GM12875 (cell line): ENCODE measurements at regions not wholly inside any gene's neighbourhood (a gene's known extent, or its start where the extent isn't known, plus 50 kb on each side); places are given as distances from the start of the nearest gene placed in this dataset.

Experiments
- H3K4me3 ChIP-seq: one replicate; pipeline ENCODE4 v1.5.1; 2011; ENCODE audit warnings: low read depth, low read length, control low read depth
- TF ChIP-seq, protein P1 (sequence below): IDR thresholded peaks from 2 replicates; pipeline ENCODE4 v1.5.1; 2011; ENCODE audit warnings: low read depth, mild to moderate bottlenecking, control low read depth, inconsistent platforms, low read length, moderate library complexity, borderline replicate concordance; ENCODE audit not compliant: insufficient read depth

DNA sequence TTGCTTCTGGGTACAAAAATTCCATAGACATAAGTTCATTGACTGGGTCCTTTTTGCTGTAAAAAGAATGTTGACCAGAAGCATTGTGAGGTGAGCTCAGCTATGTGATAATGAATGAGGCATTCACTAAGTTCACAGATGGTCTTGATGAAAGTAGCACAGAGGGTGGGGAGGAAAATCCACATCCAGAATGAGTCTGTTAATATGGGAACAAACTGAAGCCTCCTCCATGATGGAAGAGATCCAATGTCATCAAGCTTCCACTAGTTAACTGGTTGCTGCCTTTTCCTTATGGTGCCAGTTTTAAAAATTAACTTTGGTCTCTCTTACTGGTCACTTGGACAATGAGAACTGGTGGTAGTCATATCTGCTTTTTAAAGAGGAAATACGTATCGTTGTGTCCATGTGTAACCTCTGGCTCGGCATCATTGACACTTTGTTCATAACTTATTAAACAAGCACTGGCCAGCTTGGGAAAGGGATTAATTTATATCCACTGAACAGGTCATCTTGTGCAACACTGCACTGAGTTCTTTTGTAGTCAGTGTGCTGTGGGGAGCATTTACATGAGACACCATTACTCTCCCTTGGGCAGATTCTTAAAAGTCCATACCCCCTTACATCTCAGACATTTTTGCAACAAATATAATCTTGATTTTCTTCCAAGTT lies 88.6 kb downstream of the ADAMTS1 start:
- TF ChIP-seq, protein P1, sequence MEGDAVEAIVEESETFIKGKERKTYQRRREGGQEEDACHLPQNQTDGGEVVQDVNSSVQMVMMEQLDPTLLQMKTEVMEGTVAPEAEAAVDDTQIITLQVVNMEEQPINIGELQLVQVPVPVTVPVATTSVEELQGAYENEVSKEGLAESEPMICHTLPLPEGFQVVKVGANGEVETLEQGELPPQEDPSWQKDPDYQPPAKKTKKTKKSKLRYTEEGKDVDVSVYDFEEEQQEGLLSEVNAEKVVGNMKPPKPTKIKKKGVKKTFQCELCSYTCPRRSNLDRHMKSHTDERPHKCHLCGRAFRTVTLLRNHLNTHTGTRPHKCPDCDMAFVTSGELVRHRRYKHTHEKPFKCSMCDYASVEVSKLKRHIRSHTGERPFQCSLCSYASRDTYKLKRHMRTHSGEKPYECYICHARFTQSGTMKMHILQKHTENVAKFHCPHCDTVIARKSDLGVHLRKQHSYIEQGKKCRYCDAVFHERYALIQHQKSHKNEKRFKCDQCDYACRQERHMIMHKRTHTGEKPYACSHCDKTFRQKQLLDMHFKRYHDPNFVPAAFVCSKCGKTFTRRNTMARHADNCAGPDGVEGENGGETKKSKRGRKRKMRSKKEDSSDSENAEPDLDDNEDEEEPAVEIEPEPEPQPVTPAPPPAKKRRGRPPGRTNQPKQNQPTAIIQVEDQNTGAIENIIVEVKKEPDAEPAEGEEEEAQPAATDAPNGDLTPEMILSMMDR, result no peak

DNA sequence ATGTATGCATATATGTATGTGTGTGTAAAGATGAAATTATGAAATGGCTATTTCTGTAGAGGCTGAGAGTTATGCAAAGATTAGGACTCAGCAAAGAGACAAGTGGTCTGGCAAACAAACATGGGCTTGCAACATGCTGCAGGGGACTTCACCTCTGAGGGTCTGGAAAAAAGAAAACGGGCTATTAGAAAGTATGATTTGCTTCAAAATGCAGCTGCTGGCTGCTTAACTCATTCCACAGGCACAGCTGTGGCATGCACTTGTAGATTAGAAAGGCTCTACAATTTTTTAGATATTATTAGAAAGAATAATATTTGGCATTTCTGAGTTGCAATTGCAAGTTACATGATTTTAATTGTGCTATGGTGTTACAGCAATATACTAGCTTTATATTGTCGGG lies 90.4 kb downstream of the ADAMTS1 start:
- TF ChIP-seq, protein P1, result no peak
- H3K4me3 ChIP-seq, result no peak overlapping the region

More for the DNA sequence above, 88.6 kb downstream of the ADAMTS1 start:
- no peak overlapping the region for H3K4me3 ChIP-seq

DNA sequence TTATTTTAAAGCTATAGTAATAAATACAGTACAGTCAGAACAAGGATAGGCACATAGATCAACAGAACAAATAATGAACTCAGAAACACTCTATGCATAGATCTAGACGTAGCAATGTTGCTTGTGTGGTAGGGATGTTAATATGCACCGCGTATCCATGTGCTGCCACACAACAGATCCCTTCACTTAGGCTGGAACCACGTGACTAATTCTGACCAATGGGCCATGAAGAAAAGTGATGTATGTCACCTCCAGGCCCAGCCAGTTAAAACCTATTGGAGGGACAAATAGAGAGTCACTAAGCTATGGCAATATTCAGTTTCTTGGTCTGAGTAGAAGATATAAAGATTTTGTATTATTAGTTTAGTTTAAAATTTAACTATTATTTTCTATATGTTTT lies 91.4 kb downstream of the ADAMTS1 start:
- TF ChIP-seq, protein P1, result no peak
- H3K4me3 ChIP-seq, result no peak overlapping the region

DNA sequence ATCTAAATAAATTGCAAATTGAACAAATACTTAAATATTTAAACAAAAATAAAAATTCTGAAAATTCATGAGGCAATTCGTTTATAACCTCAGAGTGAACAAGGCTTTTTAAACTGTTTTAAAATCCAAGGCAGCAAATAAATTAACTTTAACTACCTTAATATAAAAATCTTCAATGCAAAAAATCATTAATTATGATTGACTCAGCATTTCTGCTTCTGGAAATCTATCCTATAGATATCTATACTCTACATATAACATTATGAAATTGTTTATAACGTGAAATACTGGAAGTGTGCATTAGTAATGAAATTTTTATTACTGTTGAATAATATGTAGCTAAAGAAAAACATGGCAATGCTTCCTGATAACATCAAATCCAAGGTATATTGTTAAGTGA lies 92.4 kb downstream of the ADAMTS1 start:
- TF ChIP-seq, protein P1, result no peak
- H3K4me3 ChIP-seq, result no peak overlapping the region

DNA sequence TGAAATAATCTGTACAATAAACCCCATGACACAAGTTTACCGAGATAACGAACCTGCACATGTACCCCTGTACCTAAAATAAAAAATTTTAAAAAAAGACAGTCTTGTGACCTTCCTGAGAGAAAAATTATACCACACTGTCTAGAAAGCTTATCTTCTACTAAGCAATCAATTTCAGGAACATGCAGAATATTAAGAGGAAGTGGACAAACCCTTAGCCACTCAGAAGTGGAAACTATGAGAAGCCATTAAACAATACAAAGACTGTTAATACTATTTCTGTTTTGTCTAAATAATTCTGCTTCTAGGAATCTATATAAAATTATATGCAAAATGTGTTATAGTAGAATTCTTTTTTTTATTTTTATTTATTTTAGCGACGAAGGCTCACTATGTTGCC lies 93.9 kb downstream of the ADAMTS1 start:
- TF ChIP-seq, protein P1, result no peak
- no peak overlapping the region for H3K4me3 ChIP-seq

DNA sequence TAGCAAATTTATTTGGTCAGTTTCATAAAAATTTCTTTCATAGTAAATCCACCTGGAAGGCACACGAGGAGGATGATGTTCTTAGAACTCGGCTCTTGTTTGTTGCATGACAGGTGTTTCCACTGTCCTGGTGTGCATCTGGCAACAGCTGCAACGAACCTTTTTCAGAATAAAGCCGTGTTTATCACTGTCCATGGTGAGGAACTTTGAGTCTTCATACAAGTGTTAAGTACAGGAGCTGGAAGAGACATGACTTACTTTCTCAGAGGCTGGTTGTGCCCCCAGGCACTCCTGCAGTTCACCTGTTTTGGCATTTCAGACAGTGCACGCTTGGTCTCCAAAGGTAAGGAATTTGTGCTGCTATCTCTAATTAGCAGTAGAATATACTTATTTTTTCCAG lies 97.1 kb downstream of the ADAMTS1 start:
- TF ChIP-seq, protein P1, result no peak
- no peak overlapping the region for H3K4me3 ChIP-seq

DNA sequence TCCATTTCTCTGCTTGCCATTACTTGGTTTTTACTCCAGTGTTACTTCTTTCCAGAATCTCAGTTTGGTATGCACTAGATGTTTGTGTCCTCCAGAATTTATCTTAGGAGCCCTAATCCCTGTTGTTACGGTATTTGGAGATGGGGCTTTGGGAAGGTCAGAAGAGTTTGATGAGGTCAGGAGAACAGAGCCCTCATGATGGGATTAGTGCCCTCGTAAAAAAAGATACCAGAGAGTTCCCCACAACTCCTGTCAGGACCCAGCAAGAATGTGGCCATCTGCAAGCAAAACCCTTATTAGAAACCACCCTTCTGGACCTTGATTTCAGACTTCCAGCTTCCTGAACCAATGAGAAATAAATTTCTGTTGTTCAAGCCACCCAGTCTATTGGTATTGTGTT lies 98.0 kb downstream of the ADAMTS1 start:
- no peak overlapping the region for H3K4me3 ChIP-seq
- TF ChIP-seq, protein P1, result no peak
